Uterus (tissue), 3 donors: ENCODE measurements at regions not wholly inside any gene's neighbourhood (a gene's known extent, or its start where the extent isn't known, plus 50 kb on each side); places are given as distances from the start of the nearest gene placed in this dataset.

Experiments
- DNase-seq, 2 donors: peaks; one replicate each; pipeline ENCODE4 v3.0.0-alpha.2; 2019 to 2020
- H3K27ac ChIP-seq, 2 donors: fragments of 200-600 bp; sonication (generic); 1 replicate in 1 of 2; 2 replicates in 1 of 2; pipeline ENCODE4 v1.5.1; 2016 to 2018
- H3K27me3 ChIP-seq, 2 donors: fragments of 200-600 bp; sonication (generic); one replicate each; pipeline ENCODE4 v1.5.1; 2018 to 2019; ENCODE audit warnings: control low read depth in 1 of 2
- H3K36me3 ChIP-seq, 2 donors: fragments of 200-600 bp; sonication (generic); one replicate each; pipeline ENCODE4 v1.5.1; 2019; ENCODE audit warnings: control low read depth in 1 of 2
- H3K4me1 ChIP-seq, 2 donors: fragments of 200-600 bp; sonication (generic); one replicate each; pipeline ENCODE4 v1.5.1; 2018 to 2019; ENCODE audit warnings: control low read depth in 1 of 2
- H3K4me3 ChIP-seq, 2 donors: fragments of 200-600 bp; sonication (generic); 1 replicate in 1 of 2; 2 replicates in 1 of 2; pipeline ENCODE4 v1.5.1; 2018 to 2019; ENCODE audit warnings: mild to moderate bottlenecking in 1 of 2
- H3K9me3 ChIP-seq, 2 donors: fragments of 200-600 bp; sonication (generic); one replicate each; pipeline ENCODE4 v1.5.1; 2019; ENCODE audit warnings: control low read depth in 1 of 2
- CTCF ChIP-seq, 4 experiments: fragments of 200-600 bp in 2 of 4; fragments of 450-650 bp in 2 of 4; sonication (generic) in 2 of 4; IDR thresholded peaks; one replicate each; pipeline ENCODE4 v1.5.1; 2016 to 2019; ENCODE audit warnings: antibody characterized with exemption in 4 of 4, mild to moderate bottlenecking in 2 of 4, moderate library complexity in 1 of 4
- POLR2A ChIP-seq, 2 donors: fragments of 450-650 bp; IDR thresholded peaks; one replicate each; pipeline ENCODE4 v1.6.1; 2016; ENCODE audit warnings: antibody characterized with exemption in 2 of 2, mild to moderate bottlenecking in 1 of 2, moderate library complexity in 1 of 2
- intact Hi-C: fragments of 100-400 bp; cut with DNase I; formaldehyde crosslinking; loops from one replicate; pipeline ENCODE4 v1.15.1; 2023; ENCODE audit warnings: low total_unique reads
- donor health status: DM: yes; HTN: yes; CAD: no.

DNA sequence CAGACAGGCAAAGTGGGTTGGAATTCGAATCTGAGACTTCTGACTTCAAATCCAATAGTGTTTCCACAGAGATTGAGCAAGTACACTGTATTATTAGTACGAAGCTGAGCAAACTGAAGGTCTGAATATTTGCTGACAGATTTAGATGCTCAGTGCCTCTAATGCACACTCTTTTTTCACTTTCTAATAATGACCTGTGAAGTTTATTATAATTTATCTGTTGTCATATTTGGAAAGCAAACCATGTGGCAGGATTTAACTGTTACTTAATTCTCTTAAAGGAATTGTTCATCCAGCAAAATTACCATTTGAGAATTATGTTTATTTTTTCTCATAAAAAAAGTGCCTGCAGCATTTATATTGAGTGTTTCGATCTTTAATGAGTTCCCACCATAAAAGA is 277.3 kb downstream of the DMRT2 start:
- Histone ChIP-seq H3K36me3 (no peaks in the 10 kb centered on the region), H3K27me3 (no peaks in the 10 kb centered on the region), H3K4me3 (no peak overlapping the region), H3K9me3 (no peaks in the 10 kb centered on the region), H3K4me1 (no peaks in the 10 kb centered on the region), H3K27ac (no peak overlapping the region)
- intact Hi-C loops: no loop called here
- TF ChIP-seq CTCF (IDR thresholded peaks at IDR 0.05) (no peak), POLR2A (IDR thresholded peaks at IDR 0.05) (no peak)
- no peak for DNase-seq

- H3K9me3 ChIP-seq: no peaks in the 10 kb centered on the region
- no peaks in the 10 kb centered on the region for H3K36me3 ChIP-seq
- TF ChIP-seq CTCF (IDR thresholded peaks at IDR 0.05): no peak
- no peak for TF ChIP-seq POLR2A (IDR thresholded peaks at IDR 0.05)
- no peak overlapping the region for H3K27ac ChIP-seq
- H3K27me3 ChIP-seq: no peaks in the 10 kb centered on the region
- intact Hi-C loops: no loop called here
- no peak for DNase-seq
- no peak overlapping the region for H3K4me3 ChIP-seq
- H3K4me1 ChIP-seq: no peaks in the 10 kb centered on the region
These were observed 278.2 kb downstream of the DMRT2 start for GRCh38 chr9:1328341-1328740.

DNA sequence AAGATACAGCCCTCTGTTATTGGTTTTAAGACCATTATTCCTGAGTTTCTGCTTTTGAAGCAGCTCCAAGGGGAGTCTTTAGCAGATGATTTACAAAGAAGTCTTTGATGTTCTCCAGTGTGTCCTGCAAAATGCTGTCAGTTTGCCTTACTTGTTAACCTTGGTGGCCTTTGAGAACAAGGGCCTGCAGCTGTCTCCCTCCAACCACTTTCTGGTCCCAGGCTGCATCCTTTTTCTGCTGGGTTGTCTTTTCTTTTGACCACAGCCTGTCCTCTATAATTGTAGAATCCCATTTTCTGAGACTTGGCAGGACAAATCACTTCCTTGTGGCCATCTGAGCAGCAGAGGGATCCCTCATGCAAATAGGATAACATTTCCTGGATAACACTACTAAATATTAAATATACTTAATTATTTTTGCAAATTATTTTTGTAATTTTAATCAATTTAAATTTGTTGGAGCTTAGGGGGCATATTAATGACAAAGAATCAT is 281.4 kb downstream of the DMRT2 start:
- Histone ChIP-seq H3K4me3 (no peak overlapping the region), H3K36me3 (no peaks in the 10 kb centered on the region), H3K9me3 (no peaks in the 10 kb centered on the region), H3K27ac (no peak overlapping the region), H3K4me1 (no peaks in the 10 kb centered on the region), H3K27me3 (no peaks in the 10 kb centered on the region)
- intact Hi-C loops: no loop called here
- DNase-seq: no peak
- TF ChIP-seq CTCF (IDR thresholded peaks at IDR 0.05) (no peak), POLR2A (IDR thresholded peaks at IDR 0.05) (no peak)

GRCh38 chr9:1332156-1332555 is 282.0 kb downstream of the DMRT2 start:
- Histone ChIP-seq H3K36me3 (no peaks in the 10 kb centered on the region), H3K4me1 (no peaks in the 10 kb centered on the region), H3K27ac (no peak overlapping the region), H3K27me3 (no peaks in the 10 kb centered on the region), H3K9me3 (no peaks in the 10 kb centered on the region), H3K4me3 (no peak overlapping the region)
- no peak for TF ChIP-seq POLR2A (IDR thresholded peaks at IDR 0.05)
- no peak for TF ChIP-seq CTCF (IDR thresholded peaks at IDR 0.05)
- intact Hi-C loops: no loop called here
- no peak for DNase-seq

DNA sequence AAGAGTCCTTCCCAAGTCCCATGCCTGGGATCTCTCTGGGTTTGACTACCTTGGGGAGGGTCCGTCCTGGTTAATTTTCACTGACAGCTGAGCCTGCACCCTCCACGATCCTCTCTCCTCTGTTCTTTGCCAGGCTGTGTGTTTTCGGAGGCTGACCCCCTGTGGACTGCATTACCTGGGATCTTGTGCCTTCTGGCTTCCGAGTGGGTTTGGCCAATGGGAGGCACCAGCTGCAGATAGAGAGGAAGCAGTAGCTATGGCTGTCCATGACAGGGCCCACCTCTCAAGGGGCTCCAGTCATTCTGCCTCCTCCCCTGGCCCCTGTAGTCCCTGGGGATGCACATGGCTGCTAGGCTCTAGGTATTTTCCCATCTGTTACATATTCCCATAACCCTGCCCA is 285.0 kb downstream of the DMRT2 start:
- no peaks in the 10 kb centered on the region for H3K36me3 ChIP-seq
- intact Hi-C loops: no loop called here
- no peaks in the 10 kb centered on the region for H3K9me3 ChIP-seq
- no peaks in the 10 kb centered on the region for H3K27me3 ChIP-seq
- no peaks in the 10 kb centered on the region for H3K4me1 ChIP-seq
- DNase-seq: no peak
- no peak for TF ChIP-seq POLR2A (IDR thresholded peaks at IDR 0.05)
- TF ChIP-seq CTCF (IDR thresholded peaks at IDR 0.05): no peak
- H3K4me3 ChIP-seq: no peak overlapping the region
- H3K27ac ChIP-seq: no peak overlapping the region
